H1 (cell line): ENCODE measurements at regions not wholly inside any gene's neighbourhood (a gene's known extent, or its start where the extent isn't known, plus 50 kb on each side); places are given as distances from the start of the nearest gene placed in this dataset.

Source experiments
- NRF1 ChIP-seq: IDR thresholded peaks from 2 replicates; pipeline ENCODE4 v1.6.1; 2011; ENCODE audit warnings: mild to moderate bottlenecking, low read depth, low read length, improper control_type of control experiment
- TF ChIP-seq, protein P1 (sequence below): IDR thresholded peaks from 2 replicates; pipeline ENCODE4 v1.6.1; 2012; ENCODE audit warnings: inconsistent platforms

GRCh38 chr4:17066236-17066635 is 167.8 kb upstream of the LDB2 start (continued):
- TF ChIP-seq, protein P1, sequence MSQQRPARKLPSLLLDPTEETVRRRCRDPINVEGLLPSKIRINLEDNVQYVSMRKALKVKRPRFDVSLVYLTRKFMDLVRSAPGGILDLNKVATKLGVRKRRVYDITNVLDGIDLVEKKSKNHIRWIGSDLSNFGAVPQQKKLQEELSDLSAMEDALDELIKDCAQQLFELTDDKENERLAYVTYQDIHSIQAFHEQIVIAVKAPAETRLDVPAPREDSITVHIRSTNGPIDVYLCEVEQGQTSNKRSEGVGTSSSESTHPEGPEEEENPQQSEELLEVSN: no peak
- no peak for TF ChIP-seq NRF1
